HG03139 (cell line): ENCODE measurements at regions not wholly inside any gene's neighbourhood (a gene's known extent, or its start where the extent isn't known, plus 50 kb on each side); places are given as distances from the start of the nearest gene placed in this dataset.
"Not testable (repeated sequence)": the region's sequence is repeated elsewhere in the genome, so short reads cannot be mapped to it uniquely, and the experiment has no call there.

Experiments used
- ATAC-seq: cut with Tn5 transposase; IDR thresholded peaks from one replicate; pipeline ENCODE4 v1.9.1; 2021; ENCODE audit not compliant: unreplicated experiment

DNA sequence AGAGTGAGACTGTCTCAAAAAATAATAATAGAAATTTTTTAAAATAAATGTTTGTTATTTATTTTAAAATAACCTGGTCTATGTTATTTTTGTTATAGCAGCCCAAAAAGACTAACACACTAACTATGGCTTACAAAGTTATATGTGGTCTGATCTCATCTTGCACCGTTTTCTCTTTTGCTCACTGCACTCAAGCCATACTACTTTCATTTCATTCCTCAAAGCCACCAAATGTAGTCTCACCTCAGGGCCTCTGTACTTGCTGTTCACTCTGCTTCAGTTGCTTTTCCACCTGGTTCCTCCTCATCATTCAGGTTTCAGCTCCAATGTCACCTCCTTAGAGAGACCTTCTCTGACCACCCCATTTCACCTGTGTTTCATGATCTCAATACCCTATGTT lies 55.2 kb upstream of the MDM1 start:
- ATAC-seq = no peak

DNA sequence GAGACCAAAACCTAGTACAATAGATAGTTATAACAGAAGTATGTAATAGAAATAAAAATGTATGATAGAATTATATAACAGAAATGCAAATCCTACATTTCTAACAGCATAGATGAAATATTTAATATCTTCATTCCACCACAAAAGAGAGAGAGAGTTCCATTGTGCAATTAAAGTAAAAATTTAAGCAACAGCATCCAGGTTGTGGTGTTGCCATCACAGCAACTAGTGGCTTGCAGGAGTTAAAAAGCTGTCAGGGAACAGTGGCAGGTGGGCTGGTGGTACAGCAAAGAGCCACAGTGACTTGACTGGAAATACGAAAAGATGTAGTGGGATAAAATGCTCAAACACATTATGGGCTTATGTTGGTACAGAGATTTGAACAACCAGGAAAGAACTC lies 57.1 kb upstream of the MDM1 start:
- ATAC-seq = no peak

DNA sequence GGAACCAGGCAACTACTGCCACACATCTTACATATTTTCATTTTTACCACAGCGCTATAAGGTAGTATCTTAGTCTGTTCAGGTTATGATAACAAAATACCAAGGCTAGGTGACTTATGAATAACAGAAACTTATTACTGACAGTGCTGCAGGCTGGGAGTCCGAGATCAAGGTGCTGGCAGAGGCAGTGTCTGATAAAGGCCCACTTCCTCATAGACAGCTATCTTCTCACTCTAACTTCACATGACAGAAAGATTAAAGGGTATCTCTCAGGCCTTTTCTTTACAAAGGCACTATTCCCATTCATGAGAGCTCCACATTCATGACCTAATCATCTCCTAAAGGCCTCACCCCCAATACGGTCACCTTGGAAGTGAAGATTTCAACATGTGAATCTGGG lies 59.8 kb upstream of the MDM1 start:
- ATAC-seq = no peak

DNA sequence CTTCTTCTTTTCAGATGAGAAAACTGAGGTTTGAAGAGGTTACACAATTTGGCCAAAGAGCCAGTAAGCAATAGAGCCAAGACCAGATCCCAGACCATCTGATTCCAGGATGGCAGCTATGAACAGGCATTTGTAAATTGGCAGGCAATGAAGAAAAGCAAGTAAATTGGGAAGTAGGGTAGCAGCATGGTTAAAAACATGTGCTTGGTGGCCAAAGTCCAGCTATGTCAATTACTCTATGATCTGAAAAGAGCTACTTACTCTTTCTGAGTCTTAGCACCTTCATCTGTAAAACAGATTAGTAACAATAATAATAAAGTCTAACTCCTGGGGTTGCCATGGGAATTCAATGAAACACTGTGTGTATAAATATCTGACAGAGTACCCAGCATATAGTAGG lies 60.2 kb upstream of the MDM1 start:
- ATAC-seq = no peak

DNA sequence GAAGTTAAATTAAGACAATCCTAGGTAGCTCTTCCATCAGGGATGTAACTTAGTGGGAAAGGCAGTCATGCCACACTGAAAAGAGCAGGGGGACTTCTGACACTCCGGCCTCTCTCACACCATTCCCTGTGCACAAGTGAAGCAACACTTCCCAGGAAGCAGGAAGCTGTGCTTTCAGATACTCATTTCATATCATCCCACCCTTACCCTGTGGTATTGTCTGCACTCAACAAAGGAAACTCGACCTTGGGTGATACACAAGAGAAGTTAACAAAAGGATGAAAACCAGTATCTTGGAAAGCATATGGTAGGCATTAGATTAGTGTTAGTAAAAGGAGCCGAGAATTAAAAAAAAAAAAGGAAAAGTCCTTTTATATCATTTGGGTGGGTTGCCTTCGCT lies 61.3 kb upstream of the MDM1 start:
- no peak for ATAC-seq

DNA sequence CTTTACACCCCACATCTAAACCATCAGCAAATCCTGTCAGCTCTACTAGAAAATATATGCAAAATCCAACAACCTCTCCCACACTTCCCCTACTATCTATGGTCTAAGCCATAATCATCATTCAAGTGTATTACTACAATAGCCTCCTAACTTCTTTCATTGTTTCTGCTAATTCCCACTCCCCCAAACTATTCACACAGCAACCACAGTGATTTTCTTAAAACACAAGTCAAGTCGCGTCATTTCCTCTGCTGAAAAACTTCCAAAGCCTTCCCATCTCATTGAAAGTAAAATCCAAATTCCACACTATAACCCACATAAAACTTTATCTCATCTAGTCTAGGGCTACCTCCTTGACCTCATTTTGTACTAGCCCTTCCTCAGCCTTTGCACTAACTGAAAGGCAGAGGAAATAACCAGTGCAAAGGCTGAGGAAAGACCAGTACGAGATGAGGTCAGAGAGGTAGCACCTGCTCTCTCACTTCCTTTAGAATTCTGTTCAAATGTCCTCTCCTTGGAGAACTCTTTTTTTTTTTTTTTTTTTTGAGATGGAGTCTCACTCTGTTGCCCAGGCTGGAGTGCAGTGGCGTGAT lies 65.5 kb upstream of the MDM1 start:
- no peak for ATAC-seq

DNA sequence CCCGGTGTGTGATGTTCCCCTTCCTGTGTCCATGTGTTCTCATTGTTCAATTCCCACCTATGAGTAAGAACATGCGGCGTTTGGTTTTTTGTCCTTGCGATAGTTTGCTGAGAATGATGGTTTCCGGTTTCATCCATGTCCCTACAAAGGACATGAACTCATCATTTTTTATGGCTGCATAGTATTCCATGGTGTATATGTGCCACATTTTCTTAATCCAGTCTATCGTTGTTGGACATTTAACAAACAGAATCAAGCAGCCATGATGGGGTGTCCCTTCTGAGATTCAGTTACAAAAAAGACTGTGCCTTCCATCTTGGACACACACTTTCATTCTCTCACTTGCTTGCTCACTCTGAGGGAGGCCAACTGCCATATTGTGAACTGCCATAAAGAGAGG lies 66.5 kb upstream of the MDM1 start:
- ATAC-seq = not testable (repeated sequence)

DNA sequence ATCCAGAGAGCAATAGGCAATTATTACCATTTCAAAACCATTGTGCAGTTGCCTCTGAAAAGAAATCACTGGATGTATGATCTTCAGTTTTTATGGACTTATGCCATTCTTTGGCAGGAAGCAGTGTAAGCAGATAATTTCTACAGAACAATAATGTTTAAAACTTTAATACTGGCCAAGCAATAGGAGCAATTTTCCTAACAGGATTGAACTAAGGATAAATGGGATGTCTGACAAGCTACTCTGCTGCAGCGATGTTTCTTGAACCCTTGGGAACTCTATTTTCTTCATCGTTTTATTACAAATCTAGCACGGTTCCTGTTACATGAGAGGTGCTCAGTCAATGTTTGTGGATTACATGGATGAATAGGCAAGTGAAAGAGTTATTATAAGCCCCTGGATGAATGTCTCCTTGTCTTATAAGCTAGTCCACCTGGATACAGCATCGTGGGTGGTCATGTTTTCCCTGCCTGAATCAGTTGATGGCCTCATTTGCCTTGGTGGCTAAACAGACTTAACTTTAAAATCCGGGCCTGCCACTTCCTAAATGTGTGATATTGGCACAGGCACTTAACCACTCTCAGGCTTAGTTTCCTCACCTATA lies 68.2 kb upstream of the MDM1 start:
- ATAC-seq = no peak

DNA sequence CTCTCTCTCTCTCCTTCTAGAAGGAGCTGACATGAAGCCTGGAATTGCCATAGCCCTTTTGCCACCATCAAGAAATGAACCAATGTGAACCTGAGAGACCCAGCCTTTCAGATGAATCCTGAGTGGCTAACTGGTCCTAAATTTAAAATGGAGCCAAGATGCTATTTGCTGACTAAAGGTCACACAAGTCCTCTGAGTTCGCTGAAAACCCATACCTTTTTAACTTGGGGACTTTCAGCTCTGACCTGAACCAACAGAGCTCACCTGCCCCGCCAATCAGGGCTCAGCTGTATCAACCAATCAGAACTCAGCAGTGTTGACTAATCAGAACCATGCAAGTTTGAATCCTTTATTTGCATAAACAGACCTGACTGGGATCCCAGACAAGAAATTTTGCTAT lies 70.3 kb upstream of the MDM1 start:
- no peak for ATAC-seq

DNA sequence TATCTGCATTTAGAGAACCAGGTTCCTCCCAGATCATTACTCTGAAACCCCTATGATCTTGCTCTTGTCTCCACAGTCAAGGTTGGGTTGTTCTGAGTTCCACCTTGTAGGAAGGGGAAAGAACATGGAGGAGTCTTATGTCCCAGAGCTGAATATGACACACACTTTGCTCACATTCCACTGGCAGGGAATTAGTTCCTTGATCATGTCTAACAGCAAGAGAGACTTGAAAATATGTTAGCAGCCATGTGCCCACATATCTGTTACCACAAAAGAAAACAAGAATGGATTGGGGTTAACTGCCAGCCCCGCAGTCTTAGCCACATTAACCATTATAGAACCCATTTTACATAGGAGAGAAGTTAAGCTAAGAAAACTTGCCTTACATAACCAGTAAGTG lies 71.1 kb upstream of the MDM1 start:
- no peak for ATAC-seq

DNA sequence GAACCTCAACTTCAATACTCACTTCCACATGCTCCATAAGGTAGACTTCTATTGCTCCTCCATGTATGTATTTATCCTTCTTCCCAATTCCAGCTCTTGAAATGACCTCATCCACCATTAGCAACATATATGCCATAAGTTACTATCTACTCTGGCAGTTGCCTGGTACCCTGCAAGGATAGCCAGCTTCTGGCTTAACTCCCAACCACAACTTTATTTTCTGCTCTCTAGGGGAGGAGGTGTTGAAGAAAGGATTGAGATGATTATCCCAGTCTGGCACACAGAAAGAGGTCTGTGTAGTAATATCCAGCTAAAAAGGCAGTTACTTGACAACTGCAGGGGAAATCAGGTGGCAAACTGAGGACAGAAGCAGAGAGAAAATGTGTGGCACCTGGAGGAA lies 71.5 kb upstream of the MDM1 start:
- no peak for ATAC-seq

DNA sequence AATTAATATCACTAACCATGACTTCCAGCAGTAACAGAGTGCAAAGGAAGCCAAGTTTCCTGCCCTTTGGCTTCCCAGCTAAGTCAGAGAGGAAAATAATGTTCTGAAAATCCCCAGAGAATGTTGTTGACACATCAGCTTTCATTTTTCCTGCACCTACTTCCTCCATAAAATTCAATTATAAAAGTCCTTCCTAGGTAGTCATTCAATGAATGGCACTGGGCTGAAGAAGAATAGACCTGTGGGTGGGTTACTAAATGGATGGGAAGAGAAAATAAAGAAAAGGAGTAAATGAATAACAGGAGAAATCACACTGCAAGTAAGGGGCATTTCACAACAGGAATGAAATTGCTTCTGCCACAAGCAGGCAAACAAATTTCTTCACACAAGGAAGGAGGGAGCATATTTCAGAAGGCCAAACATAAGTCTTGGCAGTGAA lies 73.2 kb upstream of the MDM1 start:
- ATAC-seq = no peak

DNA sequence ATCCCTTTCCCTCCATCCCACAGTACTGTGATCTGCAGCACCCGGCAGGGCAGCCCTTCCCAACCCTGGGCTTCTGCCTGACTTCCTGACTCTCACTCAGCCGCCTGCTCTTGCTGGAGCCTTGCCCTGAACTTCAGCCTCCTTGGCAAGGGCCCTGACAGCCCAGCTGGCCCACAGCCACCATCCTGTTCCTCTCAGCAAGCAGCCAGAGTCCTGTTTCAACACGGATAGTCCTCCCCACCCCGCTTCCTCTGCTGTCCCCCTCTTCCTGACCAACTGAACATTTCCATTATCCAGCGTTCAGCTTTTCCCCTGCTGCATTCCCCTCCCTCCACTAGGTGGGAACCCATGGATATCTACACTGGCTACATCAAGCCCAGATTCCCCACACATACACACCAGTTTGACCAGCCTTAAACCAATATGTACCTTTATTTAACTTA lies 74.0 kb upstream of the MDM1 start:
- ATAC-seq = no peak

DNA sequence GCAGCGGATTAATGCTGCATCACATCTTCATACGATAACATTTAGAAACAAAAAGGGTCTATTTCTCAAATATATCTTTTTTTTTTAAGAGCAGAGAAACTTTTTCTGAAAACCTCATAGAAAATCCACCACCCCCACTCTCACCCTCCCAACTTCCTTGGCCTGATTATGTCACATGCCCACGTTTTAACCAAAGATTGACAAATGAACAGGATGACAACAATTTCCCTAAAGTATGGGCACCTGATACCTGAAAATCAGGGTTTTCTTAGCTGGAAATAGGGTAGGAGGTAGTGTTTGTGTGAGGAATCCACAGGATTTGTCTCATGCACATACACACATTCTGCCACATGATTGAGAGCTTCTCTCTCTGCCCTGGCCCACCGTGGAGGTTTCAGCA lies 74.7 kb upstream of the MDM1 start:
- ATAC-seq = no peak

DNA sequence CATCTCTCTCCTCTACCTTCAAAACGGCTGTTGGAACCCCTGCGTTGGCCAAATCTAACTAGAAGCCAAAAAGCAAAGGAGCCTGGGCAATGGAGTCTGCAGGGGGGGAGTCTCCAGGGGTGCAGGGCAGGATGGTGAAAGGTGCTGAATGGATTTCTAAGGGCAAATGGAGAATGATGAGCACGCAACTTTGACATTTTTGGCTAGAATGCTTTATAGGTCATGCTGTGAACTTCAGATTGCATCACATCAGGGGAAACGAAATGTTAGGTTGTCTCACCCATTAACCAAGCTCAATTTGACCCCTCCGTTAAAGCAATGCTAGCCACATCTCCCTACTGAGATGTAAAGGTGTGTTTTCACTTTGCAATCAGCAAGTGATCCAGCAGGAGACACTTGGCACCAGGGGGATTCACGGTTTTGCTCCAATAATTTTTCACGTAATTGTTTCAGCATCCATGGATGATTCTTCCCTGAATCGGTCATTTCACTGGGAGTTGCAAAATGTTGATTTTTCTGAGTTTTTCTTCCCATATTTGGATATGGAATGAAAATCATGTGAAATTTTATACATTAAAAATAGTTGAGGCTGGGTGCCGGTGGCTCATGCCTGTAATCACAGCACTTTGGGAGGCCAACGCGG lies 78.0 kb upstream of the MDM1 start:
- ATAC-seq = no peak

DNA sequence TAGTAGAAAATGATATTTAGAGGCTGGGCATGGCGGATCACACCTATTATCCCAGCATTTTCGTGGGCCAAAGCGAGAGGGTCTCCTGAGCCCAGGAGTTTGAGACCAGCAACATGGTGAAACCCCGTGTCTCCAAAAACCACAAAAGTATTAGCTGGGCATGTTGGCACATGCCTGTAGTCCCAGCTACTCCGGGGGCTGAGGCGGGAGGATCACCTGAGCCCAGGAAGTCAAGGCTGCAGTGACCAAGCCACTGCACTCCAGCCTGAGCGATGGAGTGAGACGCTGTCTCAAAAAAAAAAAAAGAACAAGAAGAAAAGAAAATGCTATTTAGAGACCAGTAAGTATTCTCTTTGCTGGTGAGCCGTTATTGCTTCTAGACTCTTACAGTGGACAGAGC lies 79.2 kb upstream of the MDM1 start:
- ATAC-seq = no peak

DNA sequence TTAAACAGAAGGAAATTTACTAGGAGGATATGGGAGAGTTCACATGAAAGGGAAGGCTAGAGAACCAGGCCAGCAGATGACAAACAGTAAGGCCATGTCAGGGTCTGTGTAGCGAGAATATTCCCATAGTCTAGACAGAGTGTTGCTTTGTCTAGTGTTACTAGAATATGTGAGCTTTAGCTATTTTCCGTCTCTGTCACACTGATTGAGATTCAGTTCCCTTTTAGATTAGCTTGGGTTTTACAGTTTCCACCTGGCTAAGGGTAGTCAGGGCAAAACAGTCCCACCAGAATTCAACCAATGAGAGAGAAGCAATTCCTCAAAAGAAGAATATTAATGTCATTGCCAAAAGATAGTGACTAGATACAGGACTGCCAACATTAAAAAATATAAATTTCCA lies 82.8 kb upstream of the MDM1 start:
- no peak for ATAC-seq

DNA sequence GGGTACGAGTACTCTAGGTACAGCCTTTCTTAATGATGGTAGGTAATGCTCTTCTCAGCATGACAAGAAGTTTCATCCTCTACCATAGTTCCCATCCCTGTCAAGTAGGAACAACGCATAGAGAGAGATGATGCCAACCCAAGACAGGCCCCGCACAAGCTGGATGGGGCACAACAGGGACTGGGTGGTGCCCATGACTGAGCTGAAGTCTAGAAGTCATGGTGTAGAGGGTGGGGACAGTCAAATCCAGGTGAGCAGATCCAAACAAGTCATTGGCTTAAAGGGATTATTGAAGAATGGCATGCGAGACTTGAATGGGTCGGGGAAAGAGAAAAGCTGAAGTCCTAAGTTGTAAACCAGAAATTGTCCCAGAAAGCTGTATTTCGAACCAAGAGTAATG lies 84.2 kb upstream of the MDM1 start:
- ATAC-seq = no peak

DNA sequence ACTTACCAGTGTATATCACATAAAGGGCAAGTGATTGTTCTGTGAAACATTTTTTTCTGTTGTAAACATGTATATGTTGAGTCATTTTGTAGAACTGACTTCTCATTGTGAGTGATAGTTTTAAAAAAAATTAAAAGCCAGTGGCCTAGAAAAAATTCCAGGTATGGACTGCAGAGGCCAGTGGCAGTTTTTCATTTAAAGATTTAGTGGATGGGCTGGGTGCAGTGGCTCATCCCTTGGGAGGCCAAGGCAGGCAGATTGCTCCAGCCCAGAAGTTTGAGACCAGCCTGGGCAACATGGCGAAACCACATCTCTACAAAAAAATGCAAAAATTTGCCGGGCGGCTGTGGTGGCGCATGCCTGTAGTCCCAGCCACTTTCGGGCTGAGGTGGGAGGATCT lies 84.7 kb upstream of the MDM1 start:
- ATAC-seq = no peak

DNA sequence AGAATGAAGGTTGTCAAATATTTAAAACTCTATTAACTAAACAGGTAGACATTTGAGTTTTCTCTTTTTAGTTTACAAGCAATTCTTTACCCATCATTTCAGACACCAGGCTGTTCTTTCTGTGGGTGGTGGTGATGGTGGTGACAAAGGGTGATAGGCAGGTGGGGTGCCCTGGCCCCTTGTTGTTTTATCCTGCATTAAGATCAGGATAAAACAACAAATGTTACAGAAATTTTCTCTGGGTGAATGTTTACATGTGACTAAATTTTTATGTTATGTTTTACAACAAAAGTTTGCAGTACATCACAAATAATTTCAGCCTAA lies 85.9 kb upstream of the MDM1 start:
- ATAC-seq = no peak

DNA sequence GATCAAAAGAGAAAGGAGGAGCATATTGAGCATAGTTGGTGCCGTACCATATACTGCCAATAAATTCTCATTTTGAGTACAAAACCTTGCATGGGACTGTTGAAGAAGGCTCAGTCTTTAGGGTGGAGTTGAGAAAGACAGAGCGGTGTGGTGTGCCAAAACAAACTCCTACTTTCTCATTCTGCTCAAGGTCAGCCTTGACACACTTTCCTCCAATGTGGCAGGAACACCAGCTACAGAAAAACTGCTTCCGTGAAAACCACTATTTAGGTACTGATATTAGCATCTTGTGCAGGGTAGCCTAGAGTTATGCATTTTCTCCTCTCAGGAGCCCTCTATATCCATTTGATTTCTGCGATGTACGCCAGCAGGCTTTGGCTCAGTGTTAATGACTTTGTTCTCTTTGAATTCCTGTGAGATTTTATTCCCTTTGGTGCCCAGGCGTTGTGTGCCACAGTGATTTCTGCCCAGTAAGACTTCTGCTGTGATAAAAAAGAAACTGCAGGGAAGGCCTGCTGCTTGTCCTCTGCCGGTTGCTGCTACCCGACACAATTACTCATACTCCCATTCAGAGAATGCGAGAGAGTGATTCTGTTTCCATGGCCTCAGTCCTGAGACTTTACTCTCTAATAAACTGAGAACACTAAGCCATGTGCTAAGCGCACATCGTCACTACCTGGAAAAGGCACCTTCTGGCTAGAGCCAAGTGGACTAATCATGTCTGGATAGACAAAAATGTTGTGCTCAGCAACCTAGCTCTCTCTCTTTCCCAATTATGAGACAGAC lies 88.3 kb upstream of the MDM1 start:
- no peak for ATAC-seq

DNA sequence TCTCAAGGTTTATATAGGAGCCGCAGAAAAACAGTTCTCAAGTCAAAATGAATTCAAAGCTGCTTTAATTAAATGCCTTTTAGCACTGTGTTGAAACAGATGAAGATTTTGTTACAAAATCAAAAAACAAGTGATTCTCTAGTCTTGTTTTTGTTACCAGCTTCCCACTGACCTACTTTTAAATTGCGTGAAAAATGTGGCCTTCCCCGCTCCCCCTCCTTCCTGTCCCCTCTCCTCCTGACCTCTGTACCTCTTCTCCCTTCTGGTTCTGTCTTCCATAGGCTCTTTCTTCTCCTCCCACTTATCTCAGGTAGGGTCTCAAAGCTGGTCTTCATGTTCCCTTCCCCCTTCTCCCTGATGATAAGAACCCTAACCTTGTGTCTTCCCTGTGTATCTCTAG lies 90.0 kb upstream of the MDM1 start:
- no peak for ATAC-seq
